GM12878 (cell line): ENCODE measurements at regions not wholly inside any gene's neighbourhood (a gene's known extent, or its start where the extent isn't known, plus 50 kb on each side); places are given as distances from the start of the nearest gene placed in this dataset.

ENCODE experiments used
- ATAC-seq: fragments of 200-7000 bp; cut with Tn5 transposase; 3 replicates; pipeline ENCODE4 v1.9.1; 2020; ENCODE audit warnings: mild to moderate bottlenecking, moderate library complexity
- BruUV-seq: library from RNA; stranded (reverse); fragments of 400-500 nt; replicated peaks from 2 replicates; lab custom pipeline; 2021; lab: Mats Ljungman, UMichigan
- CTCF ChIA-PET: fragments of 300-600 bp; sonication (Branson Sonifier 250); formaldehyde crosslinking; extraction: SDS; loops from one replicate; lab custom pipeline; 2021; ENCODE audit warnings: inconsistent platforms; lab: Yijun Ruan, JAX
- POLR2A ChIA-PET: fragments of 350-600 bp; formaldehyde crosslinking; extraction: SDS; loops from one replicate; lab custom pipeline; 2021; ENCODE audit warnings: inconsistent platforms; lab: Charles Lee
- RAD21 ChIA-PET: fragments of 300-600 bp; sonication (Branson Sonifier 250); formaldehyde crosslinking; loops from one replicate; lab custom pipeline; 2023; ENCODE audit warnings: antibody characterized with exemption; ENCODE audit not compliant: unreplicated experiment; lab: Charles Lee
- SMC1A ChIA-PET: fragments of 300-600 bp; sonication (Branson Sonifier 250); formaldehyde crosslinking; loops from one replicate; lab custom pipeline; 2023; ENCODE audit not compliant: unreplicated experiment, uncharacterized antibody; lab: Charles Lee
- DNase-seq: peaks from one replicate; pipeline ENCODE4 v3.0.0-alpha.2; 2011; ENCODE audit warnings: low read depth, low spot score
- FAIRE-seq: peaks from 3 replicates; lab custom pipeline; 2011; peaks lifted over from hg19 to GRCh38; lab: Jason Lieb, UNC
- H2AFZ ChIP-seq: 2 replicates; pipeline ENCODE4 v1.6.0; 2011; ENCODE audit warnings: low read depth, low read length, control low read depth; ENCODE audit not compliant: control insufficient read depth
- H3K27ac ChIP-seq: 2 replicates; pipeline ENCODE4 v1.5.1; 2011; ENCODE audit warnings: control low read depth; ENCODE audit not compliant: control insufficient read depth, insufficient read depth
- H3K27me3 ChIP-seq, 2 experiments: replicated peaks in 1 of 2; 2 replicates each; pipeline versions ENCODE4 v1.6.0 to v1.6.1; 2011; ENCODE audit warnings: low read length in 1 of 2; ENCODE audit not compliant: control insufficient read depth in 2 of 2, insufficient read depth in 2 of 2
- H3K36me3 ChIP-seq, 2 experiments: 2 replicates each; pipeline ENCODE4 v1.5.1; 2011; ENCODE audit warnings: low read length in 1 of 2; ENCODE audit not compliant: control insufficient read depth in 2 of 2, insufficient read depth in 2 of 2
- H3K4me1 ChIP-seq: 2 replicates; pipeline ENCODE4 v1.6.1; 2011; ENCODE audit warnings: mild to moderate bottlenecking, low read length, moderate library complexity, mixed read lengths; ENCODE audit not compliant: control insufficient read depth, insufficient read depth
- H3K4me2 ChIP-seq: 2 replicates; pipeline ENCODE4 v1.6.0; 2011; ENCODE audit warnings: control low read depth; ENCODE audit not compliant: control insufficient read depth, insufficient read depth
- H3K4me3 ChIP-seq: fragments of 200-600 bp; sonication (generic); 2 replicates; pipeline ENCODE4 v1.5.1; 2016
- H3K79me2 ChIP-seq: 2 replicates; pipeline ENCODE4 v1.6.0; 2011; ENCODE audit warnings: low read length; ENCODE audit not compliant: control insufficient read depth, insufficient read depth
- H3K9ac ChIP-seq: 2 replicates; pipeline ENCODE4 v1.8.0; 2011; ENCODE audit warnings: low read length, control low read depth, mixed read lengths; ENCODE audit not compliant: control insufficient read depth, insufficient read depth
- H3K9me3 ChIP-seq: replicated peaks from 3 replicates; pipeline ENCODE4 v1.5.1; 2011; ENCODE audit warnings: mild to moderate bottlenecking, low read length; ENCODE audit not compliant: control insufficient read depth, insufficient read depth
- H4K20me1 ChIP-seq: 2 replicates; pipeline ENCODE4 v1.6.0; 2011; ENCODE audit not compliant: control insufficient read depth, insufficient read depth
- ATF2 ChIP-seq: IDR thresholded peaks from 2 replicates; pipeline ENCODE4 v1.6.1; 2012; ENCODE audit warnings: low read length, inconsistent platforms
- E4F1 ChIP-seq: fragments of 450-650 bp; IDR thresholded peaks from 2 replicates; pipeline ENCODE4 v1.6.1; 2018; ENCODE audit warnings: borderline replicate concordance, mild to moderate bottlenecking; ENCODE audit not compliant: partially characterized antibody
- LARP7 ChIP-seq: fragments of 450-650 bp; IDR thresholded peaks from 2 replicates; pipeline ENCODE4 v1.6.1; 2017; ENCODE audit warnings: mild to moderate bottlenecking
- NFIC ChIP-seq: IDR thresholded peaks from 2 replicates; pipeline ENCODE4 v1.6.1; 2012; ENCODE audit warnings: low read depth, mild to moderate bottlenecking, inconsistent platforms, low read length, moderate library complexity
- NR2F1 ChIP-seq: fragments of 450-650 bp; conservative IDR thresholded peaks from 2 replicates; pipeline ENCODE4 v1.6.1; 2017; ENCODE audit warnings: mild to moderate bottlenecking
- RCOR1 ChIP-seq: conservative IDR thresholded peaks from 2 replicates; pipeline ENCODE4 v1.6.1; 2012; ENCODE audit warnings: low read depth, low read length, improper control_type of control experiment
- YY1 ChIP-seq: IDR thresholded peaks from 2 replicates; pipeline ENCODE4 v1.6.1; 2011; ENCODE audit warnings: low read depth, mild to moderate bottlenecking, low read length
- WGBS: methylation state at CpG from one replicate; pipeline ENCODE4 v1.1.6; 2016; ENCODE audit warnings: low lambda C conversion rate; ENCODE audit not compliant: insufficient replicate concordance, insufficient coverage; ENCODE audit errors: missing lambda C conversion rate; 5-methylcytosine and 5-hydroxymethylcytosine counted together
- in situ Hi-C: fragments of 300-500 bp; cut with MboI; formaldehyde crosslinking; loops from 9 replicates; pipeline ENCODE4 v1.14.3; 2018; ENCODE audit warnings: mixed read lengths
- intact Hi-C: fragments of 100-400 bp; cut with micrococcal nuclease; formaldehyde crosslinking; loops from one replicate; pipeline ENCODE4 v1.14.2; 2022; ENCODE audit not compliant: unreplicated experiment
- TF ChIP-seq, protein P1 (sequence below): fragments of 450-650 bp; conservative IDR thresholded peaks from 2 replicates; pipeline ENCODE4 v1.6.1; 2017; ENCODE audit warnings: mild to moderate bottlenecking, moderate library complexity
- TF ChIP-seq, protein P2 (sequence below): fragments of 450-650 bp; IDR thresholded peaks from 2 replicates; pipeline ENCODE4 v1.6.1; 2014; ENCODE audit warnings: mild to moderate bottlenecking

DNA sequence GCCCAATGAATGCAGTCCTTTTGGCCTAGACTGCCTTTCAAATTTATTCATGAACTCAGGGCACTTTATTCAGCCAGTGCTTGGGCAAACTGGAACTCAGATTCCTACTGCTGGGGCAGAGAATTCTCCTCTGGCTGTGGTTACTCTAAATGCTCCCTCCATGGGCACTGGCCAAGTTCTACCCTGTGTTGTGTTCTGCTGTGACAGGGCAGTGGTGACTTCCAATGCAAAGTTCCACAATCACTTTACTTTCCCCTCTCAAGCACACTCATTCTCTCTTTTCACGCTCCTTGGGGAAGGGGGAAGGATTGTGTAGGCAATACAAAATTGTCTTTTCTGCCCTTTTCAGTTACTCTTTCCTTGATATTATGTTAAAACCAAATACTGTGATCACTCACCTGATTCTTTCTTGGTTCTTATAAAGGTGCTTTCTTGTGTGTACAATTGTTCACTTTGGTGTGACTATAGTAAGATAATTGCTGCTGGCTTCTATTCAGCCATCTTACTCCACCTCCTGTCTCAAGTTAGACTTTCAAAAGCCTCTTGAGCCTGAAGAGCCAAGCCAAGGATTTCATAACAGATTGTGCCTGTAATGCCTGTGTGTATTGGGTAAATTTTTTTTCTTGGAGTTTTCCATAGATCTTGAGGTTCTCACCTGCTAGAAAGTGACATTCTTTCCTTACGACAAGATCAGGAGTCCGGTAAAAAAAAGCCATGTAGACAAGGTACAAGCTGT lies 1078.6 kb downstream of the FAM133A start:
- H3K27me3 ChIP-seq, result no peaks in the 10 kb centered on the region
- in situ Hi-C loops, result no loop called here
- no peak overlapping the region for H3K4me3 ChIP-seq
- H3K4me1 ChIP-seq, result no peaks in the 10 kb centered on the region
- no peaks in the 10 kb centered on the region for H3K79me2 ChIP-seq
- intact Hi-C loops, result loop anchor here (5.0 kb wide), 1 partner anchor 330 kb away; no protein-coding TSS in a partner anchor
- no peak for FAIRE-seq
- ChIA-PET POLR2A (no interaction called here), SMC1A (interaction anchor here (1.0 to 2.2 kb wide), 2 partner anchors 324 to 325 kb away, joined by 3 to 16 read pairs; no protein-coding TSS in a partner anchor), RAD21 (interaction anchor here (0.7 to 1.2 kb wide), 4 partner anchors 293 to 324 kb away, joined by 3 to 4 read pairs (median 4); no protein-coding TSS in a partner anchor), CTCF (interaction anchor here (0.7 to 2.0 kb wide), 3 partner anchors 24 to 325 kb away, joined by 3 to 13 read pairs (median 3); no protein-coding TSS in a partner anchor)
- no peaks in the 10 kb centered on the region for H3K9me3 ChIP-seq
- H3K27ac ChIP-seq, result no peak overlapping the region
- TF ChIP-seq LARP7, result no peak
- no peaks in the 10 kb centered on the region for H3K36me3 ChIP-seq
- no peak for DNase-seq
- no peak overlapping the region for H3K4me2 ChIP-seq
- H4K20me1 ChIP-seq, result no peaks in the 10 kb centered on the region
- H3K9ac ChIP-seq, result no peak overlapping the region
- BruUV-seq, result no TSS peak
- 30% methylated on average over 3 of the region's 3 CpGs for WGBS
- H2AFZ ChIP-seq, result no peak overlapping the region
- no peak for ATAC-seq

DNA sequence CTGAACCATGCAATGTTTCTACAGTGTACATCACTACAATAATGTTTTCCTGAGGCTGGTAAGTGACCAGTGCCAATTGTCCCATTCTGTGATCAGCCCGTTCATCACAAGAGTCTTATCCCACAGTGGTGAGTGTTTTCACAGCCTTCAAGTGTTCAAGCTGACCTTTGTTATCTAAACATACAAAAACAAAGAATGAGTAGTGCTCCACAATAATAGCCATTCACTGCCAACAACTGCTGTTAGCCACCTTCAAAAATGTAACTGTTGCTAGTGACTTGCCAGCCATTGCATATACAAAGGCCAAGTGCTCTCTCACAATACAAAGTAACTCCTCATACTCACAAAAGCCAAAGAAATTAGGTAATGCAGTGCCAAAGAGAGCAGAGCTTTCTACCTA lies 1084.1 kb downstream of the FAM133A start:
- FAIRE-seq, result no peak
- no peaks in the 10 kb centered on the region for H3K36me3 ChIP-seq
- H3K9ac ChIP-seq, result no peak overlapping the region
- ATAC-seq, result no peak
- H3K4me3 ChIP-seq, result no peak overlapping the region
- ChIA-PET SMC1A (interaction anchor here (1.2 kb wide), 1 partner anchor 85 kb away, joined by 3 read pairs; no protein-coding TSS in a partner anchor), RAD21 (no interaction called here), POLR2A (no interaction called here), CTCF (interaction anchor here (1.6 kb wide), 1 partner anchor 314 kb away, joined by 5 read pairs; no protein-coding TSS in a partner anchor)
- in situ Hi-C loops, result no loop called here
- no peak overlapping the region for H2AFZ ChIP-seq
- BruUV-seq, result no TSS peak
- no peak overlapping the region for H3K27ac ChIP-seq
- no peaks in the 10 kb centered on the region for H3K4me1 ChIP-seq
- no peak for DNase-seq
- H4K20me1 ChIP-seq, result no peaks in the 10 kb centered on the region
- H3K4me2 ChIP-seq, result no peak overlapping the region
- no peaks in the 10 kb centered on the region for H3K9me3 ChIP-seq
- intact Hi-C loops, result no loop called here
- H3K79me2 ChIP-seq, result no peaks in the 10 kb centered on the region
- no peaks in the 10 kb centered on the region for H3K27me3 ChIP-seq
- WGBS, result 14% methylated on average over 1 of the region's 1 CpG
- no peak for TF ChIP-seq ATF2
- no peak for TF ChIP-seq NR2F1
- TF ChIP-seq YY1, result no peak
- TF ChIP-seq, protein P1, sequence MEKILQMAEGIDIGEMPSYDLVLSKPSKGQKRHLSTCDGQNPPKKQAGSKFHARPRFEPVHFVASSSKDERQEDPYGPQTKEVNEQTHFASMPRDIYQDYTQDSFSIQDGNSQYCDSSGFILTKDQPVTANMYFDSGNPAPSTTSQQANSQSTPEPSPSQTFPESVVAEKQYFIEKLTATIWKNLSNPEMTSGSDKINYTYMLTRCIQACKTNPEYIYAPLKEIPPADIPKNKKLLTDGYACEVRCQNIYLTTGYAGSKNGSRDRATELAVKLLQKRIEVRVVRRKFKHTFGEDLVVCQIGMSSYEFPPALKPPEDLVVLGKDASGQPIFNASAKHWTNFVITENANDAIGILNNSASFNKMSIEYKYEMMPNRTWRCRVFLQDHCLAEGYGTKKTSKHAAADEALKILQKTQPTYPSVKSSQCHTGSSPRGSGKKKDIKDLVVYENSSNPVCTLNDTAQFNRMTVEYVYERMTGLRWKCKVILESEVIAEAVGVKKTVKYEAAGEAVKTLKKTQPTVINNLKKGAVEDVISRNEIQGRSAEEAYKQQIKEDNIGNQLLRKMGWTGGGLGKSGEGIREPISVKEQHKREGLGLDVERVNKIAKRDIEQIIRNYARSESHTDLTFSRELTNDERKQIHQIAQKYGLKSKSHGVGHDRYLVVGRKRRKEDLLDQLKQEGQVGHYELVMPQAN, result no peak
- TF ChIP-seq RCOR1, result no peak
- TF ChIP-seq, protein P2, sequence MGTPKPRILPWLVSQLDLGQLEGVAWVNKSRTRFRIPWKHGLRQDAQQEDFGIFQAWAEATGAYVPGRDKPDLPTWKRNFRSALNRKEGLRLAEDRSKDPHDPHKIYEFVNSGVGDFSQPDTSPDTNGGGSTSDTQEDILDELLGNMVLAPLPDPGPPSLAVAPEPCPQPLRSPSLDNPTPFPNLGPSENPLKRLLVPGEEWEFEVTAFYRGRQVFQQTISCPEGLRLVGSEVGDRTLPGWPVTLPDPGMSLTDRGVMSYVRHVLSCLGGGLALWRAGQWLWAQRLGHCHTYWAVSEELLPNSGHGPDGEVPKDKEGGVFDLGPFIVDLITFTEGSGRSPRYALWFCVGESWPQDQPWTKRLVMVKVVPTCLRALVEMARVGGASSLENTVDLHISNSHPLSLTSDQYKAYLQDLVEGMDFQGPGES, result no peak
- no peak for TF ChIP-seq E4F1
- TF ChIP-seq NFIC, result no peak
